ENCODE measurements at regions not wholly inside any gene's neighbourhood (a gene's known extent, or its start where the extent isn't known, plus 50 kb on each side); places are given as distances from the start of the nearest gene placed in this dataset.

DNA sequence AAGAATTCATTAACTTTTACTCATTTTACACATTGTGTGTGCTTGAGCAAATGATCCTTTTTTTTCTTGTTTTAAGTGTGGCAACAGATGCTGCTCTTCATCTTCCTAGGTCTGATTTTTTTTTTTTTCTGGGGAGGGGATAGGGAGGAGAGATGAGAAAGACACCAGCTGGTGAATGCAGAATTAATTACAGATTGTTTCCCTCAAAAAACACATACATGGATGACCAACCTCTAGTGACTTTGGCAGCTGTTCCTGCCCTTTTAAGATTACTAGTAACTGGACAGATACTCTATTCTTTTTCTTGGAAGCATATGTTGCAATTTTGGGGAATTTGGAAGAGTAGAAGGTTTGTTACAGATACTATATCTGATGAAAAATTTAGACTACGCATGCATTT is 103.6 kb upstream of the MYO16 start:
- Histone ChIP-seq H4K20me1 (ENCODE audit: insufficient read depth, poor library complexity, severe bottlenecking) (no peaks in the 10 kb centered on the region), H3K4me1 (ENCODE audit: insufficient read depth) (no peaks in the 10 kb centered on the region), H3K79me2 (no peaks in the 10 kb centered on the region), H3K36me3 (replicated peaks; ENCODE audit: insufficient read depth, low read depth) (no peaks in the 10 kb centered on the region), H3K9me3 (ENCODE audit: low read depth) (no peaks in the 10 kb centered on the region), H3K27me3 (no peaks in the 10 kb centered on the region), H3K4me2 (no peak overlapping the region), H3K4me3 (no peak overlapping the region), H2AFZ (no peak overlapping the region), H3K27ac (no peak overlapping the region), H3K9me2 (replicated peaks; ENCODE audit: insufficient read depth) (no peaks in the 10 kb centered on the region)
- WGBS (ENCODE audit: low lambda C conversion rate, missing lambda C conversion rate): 47% methylated on average over 1 of the region's 1 CpG
- TF ChIP-seq EZH2phosphoT487 (IDR thresholded peaks at IDR 0.05; ENCODE audit: low read depth, severe bottlenecking, unreplicated experiment) (no peak), EZH2 (IDR thresholded peaks at IDR 0.05; ENCODE audit: borderline replicate concordance) (no peak)
- TF ChIP-seq, protein P1, sequence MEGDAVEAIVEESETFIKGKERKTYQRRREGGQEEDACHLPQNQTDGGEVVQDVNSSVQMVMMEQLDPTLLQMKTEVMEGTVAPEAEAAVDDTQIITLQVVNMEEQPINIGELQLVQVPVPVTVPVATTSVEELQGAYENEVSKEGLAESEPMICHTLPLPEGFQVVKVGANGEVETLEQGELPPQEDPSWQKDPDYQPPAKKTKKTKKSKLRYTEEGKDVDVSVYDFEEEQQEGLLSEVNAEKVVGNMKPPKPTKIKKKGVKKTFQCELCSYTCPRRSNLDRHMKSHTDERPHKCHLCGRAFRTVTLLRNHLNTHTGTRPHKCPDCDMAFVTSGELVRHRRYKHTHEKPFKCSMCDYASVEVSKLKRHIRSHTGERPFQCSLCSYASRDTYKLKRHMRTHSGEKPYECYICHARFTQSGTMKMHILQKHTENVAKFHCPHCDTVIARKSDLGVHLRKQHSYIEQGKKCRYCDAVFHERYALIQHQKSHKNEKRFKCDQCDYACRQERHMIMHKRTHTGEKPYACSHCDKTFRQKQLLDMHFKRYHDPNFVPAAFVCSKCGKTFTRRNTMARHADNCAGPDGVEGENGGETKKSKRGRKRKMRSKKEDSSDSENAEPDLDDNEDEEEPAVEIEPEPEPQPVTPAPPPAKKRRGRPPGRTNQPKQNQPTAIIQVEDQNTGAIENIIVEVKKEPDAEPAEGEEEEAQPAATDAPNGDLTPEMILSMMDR (IDR thresholded peaks at IDR 0.05; ENCODE audit: poor library complexity): no peak
- no peak for DNase-seq (ENCODE audit: low spot score)

DNA sequence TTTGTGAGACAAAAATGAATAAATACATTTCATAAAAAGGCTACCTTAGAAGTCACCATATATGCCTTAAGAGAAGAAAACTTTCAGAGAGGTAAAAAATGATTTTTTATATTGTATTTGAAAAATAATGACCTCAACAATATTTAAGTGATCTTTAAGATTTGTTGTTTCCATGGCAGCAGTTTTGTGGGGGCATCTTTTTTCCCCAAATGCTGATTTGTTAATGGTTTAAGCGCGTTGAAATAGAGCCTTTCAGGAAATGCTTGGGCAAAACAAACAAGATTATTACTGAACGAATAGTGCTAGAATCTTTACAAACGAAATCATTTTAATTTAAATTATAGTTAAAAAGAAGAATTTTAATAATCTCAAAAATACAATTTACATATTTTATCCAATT is 103.1 kb upstream of the MYO16 start:
- no peak overlapping the region for H3K4me2 ChIP-seq
- no peaks in the 10 kb centered on the region for H3K9me3 ChIP-seq (ENCODE audit: low read depth)
- no peaks in the 10 kb centered on the region for H3K79me2 ChIP-seq
- H3K4me1 ChIP-seq (ENCODE audit: insufficient read depth): no peaks in the 10 kb centered on the region
- no peak overlapping the region for H3K4me3 ChIP-seq
- TF ChIP-seq, protein P1 (IDR thresholded peaks at IDR 0.05; ENCODE audit: poor library complexity): no peak
- TF ChIP-seq EZH2 (IDR thresholded peaks at IDR 0.05; ENCODE audit: borderline replicate concordance) (no peak), EZH2phosphoT487 (IDR thresholded peaks at IDR 0.05; ENCODE audit: low read depth, severe bottlenecking, unreplicated experiment) (no peak)
- H3K36me3 ChIP-seq (replicated peaks; ENCODE audit: insufficient read depth, low read depth): no peaks in the 10 kb centered on the region
- H3K27ac ChIP-seq: no peak overlapping the region
- no peaks in the 10 kb centered on the region for H3K9me2 ChIP-seq (replicated peaks; ENCODE audit: insufficient read depth)
- no peak for DNase-seq (ENCODE audit: low spot score)
- no peaks in the 10 kb centered on the region for H3K27me3 ChIP-seq
- WGBS (ENCODE audit: low lambda C conversion rate, missing lambda C conversion rate): 90% methylated on average over 4 of the region's 4 CpGs
- no peaks in the 10 kb centered on the region for H4K20me1 ChIP-seq (ENCODE audit: insufficient read depth, poor library complexity, severe bottlenecking)
- no peak overlapping the region for H2AFZ ChIP-seq

DNA sequence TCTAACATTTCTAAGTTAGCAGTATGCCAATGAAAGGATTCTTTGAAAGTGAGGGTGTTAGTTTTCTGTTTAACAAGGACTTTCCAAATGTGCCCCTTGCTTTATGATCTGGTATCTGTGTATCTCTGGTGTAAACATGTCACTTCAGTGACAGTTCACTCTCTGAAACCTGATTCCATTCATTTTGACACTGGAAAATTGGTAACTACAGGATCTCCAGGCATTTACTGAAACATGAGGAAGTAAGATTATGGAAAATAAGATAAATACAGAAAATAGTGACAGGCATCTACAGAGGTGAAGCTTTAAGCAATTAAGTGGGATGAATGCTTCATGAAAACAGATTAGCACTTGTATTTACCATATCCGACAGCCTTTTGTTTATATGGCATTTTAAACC is 101.6 kb upstream of the MYO16 start:
- Histone ChIP-seq H3K9me3 (ENCODE audit: low read depth) (no peaks in the 10 kb centered on the region), H3K27me3 (no peaks in the 10 kb centered on the region), H4K20me1 (ENCODE audit: insufficient read depth, poor library complexity, severe bottlenecking) (no peaks in the 10 kb centered on the region), H3K9me2 (replicated peaks; ENCODE audit: insufficient read depth) (no peaks in the 10 kb centered on the region), H3K4me3 (no peak overlapping the region), H3K4me1 (ENCODE audit: insufficient read depth) (no peaks in the 10 kb centered on the region), H3K79me2 (no peaks in the 10 kb centered on the region), H3K27ac (no peak overlapping the region), H3K36me3 (replicated peaks; ENCODE audit: insufficient read depth, low read depth) (no peaks in the 10 kb centered on the region), H2AFZ (no peak overlapping the region), H3K4me2 (no peak overlapping the region)
- no peak for DNase-seq (ENCODE audit: low spot score)
- 26% methylated on average over 1 of the region's 1 CpG for WGBS (ENCODE audit: low lambda C conversion rate, missing lambda C conversion rate)
- TF ChIP-seq EZH2phosphoT487 (IDR thresholded peaks at IDR 0.05; ENCODE audit: low read depth, severe bottlenecking, unreplicated experiment) (no peak), EZH2 (IDR thresholded peaks at IDR 0.05; ENCODE audit: borderline replicate concordance) (no peak)
- TF ChIP-seq, protein P1 (IDR thresholded peaks at IDR 0.05; ENCODE audit: poor library complexity): no peak

DNA sequence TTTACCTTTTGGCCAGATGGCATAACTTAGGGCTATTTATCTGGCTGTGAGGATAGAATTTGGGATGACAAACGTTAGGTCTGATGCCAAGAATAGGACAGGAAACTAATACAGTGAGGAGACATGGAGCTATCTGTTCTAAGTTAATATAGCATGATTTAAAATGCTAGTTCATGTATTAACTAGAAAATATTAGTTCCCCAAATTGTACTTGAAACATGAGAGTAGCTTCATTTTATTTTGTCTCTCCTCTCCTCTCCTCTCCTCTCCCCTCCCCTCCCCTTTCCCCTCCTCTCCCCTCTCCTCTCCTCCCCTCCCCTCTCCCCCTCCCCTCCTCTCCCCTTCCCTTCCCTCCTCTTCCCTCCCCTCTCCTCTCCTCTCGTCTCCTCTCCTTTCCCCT is 101.1 kb upstream of the MYO16 start:
- Histone ChIP-seq H4K20me1 (ENCODE audit: insufficient read depth, poor library complexity, severe bottlenecking) (no peaks in the 10 kb centered on the region), H3K9me2 (replicated peaks; ENCODE audit: insufficient read depth) (no peaks in the 10 kb centered on the region), H3K27me3 (no peaks in the 10 kb centered on the region), H2AFZ (no peak overlapping the region), H3K4me2 (no peak overlapping the region), H3K4me3 (no peak overlapping the region), H3K36me3 (replicated peaks; ENCODE audit: insufficient read depth, low read depth) (no peaks in the 10 kb centered on the region), H3K4me1 (ENCODE audit: insufficient read depth) (no peaks in the 10 kb centered on the region), H3K27ac (no peak overlapping the region), H3K79me2 (no peaks in the 10 kb centered on the region), H3K9me3 (ENCODE audit: low read depth) (no peaks in the 10 kb centered on the region)
- no peak for DNase-seq (ENCODE audit: low spot score)
- TF ChIP-seq, protein P1 (IDR thresholded peaks at IDR 0.05; ENCODE audit: poor library complexity): no peak
- no peak for TF ChIP-seq EZH2 (IDR thresholded peaks at IDR 0.05; ENCODE audit: borderline replicate concordance)
- 3% methylated on average over 2 of the region's 2 CpGs for WGBS (ENCODE audit: low lambda C conversion rate, missing lambda C conversion rate)
